Neural cell (in vitro differentiated cells): ENCODE measurements at regions not wholly inside any gene's neighbourhood (a gene's known extent, or its start where the extent isn't known, plus 50 kb on each side); places are given as distances from the start of the nearest gene placed in this dataset.

Experiments
- H2AFZ ChIP-seq: fragments of 200-600, 300-800 bp; sonication (generic), shearing (Covaris generic); 2 replicates; pipeline ENCODE4 v1.6.0; 2014; ENCODE audit warnings: low read depth, mild to moderate bottlenecking, antibody characterized with exemption, low read length, moderate library complexity
- H3F3A ChIP-seq: fragments of 200-600 bp; shearing (Covaris generic); 2 replicates; pipeline ENCODE4 v1.6.1; 2016; ENCODE audit warnings: mild to moderate bottlenecking, moderate library complexity, mixed read lengths, antibody characterized with exemption, low read length; ENCODE audit not compliant: insufficient read depth, poor library complexity, severe bottlenecking
- H3K27ac ChIP-seq: fragments of 200-600, 300-800 bp; sonication (generic), shearing (Covaris generic); 2 replicates; pipeline ENCODE4 v1.5.1; 2014; ENCODE audit warnings: mild to moderate bottlenecking, low read length, moderate library complexity
- H3K27me3 ChIP-seq: fragments of 300-800, 200-600 bp; sonication (generic), shearing (Covaris generic); 2 replicates; pipeline ENCODE4 v1.6.0; 2014; ENCODE audit warnings: mild to moderate bottlenecking, low read depth, low read length, moderate library complexity; ENCODE audit not compliant: insufficient read depth
- H3K36me3 ChIP-seq: fragments of 300-800, 200-600 bp; sonication (generic), shearing (Covaris generic); 2 replicates; pipeline ENCODE4 v1.5.1; 2014; ENCODE audit warnings: mild to moderate bottlenecking, antibody characterized with exemption, low read length, moderate library complexity; ENCODE audit not compliant: insufficient read depth
- H3K4me2 ChIP-seq: fragments of 300-800, 200-600 bp; sonication (generic), shearing (Covaris generic); 2 replicates; pipeline ENCODE4 v1.6.0; 2014; ENCODE audit warnings: mild to moderate bottlenecking, low read length
- H3K4me3 ChIP-seq: fragments of 300-800, 200-600 bp; sonication (generic), shearing (Covaris generic); 2 replicates; pipeline ENCODE4 v1.5.1; 2014; ENCODE audit warnings: mild to moderate bottlenecking, low read length, moderate library complexity
- H3K79me2 ChIP-seq: fragments of 200-600 bp; shearing (Covaris generic); replicated peaks from 2 replicates; pipeline ENCODE4 v1.6.0; 2014; ENCODE audit warnings: mild to moderate bottlenecking, low read length, moderate library complexity; ENCODE audit not compliant: insufficient read depth
- H3K9ac ChIP-seq: fragments of 300-800, 200-600 bp; sonication (generic), shearing (Covaris generic); 2 replicates; pipeline ENCODE4 v1.6.1; 2016; ENCODE audit warnings: mild to moderate bottlenecking, low read length, mixed read lengths
- H3K9me2 ChIP-seq: fragments of 200-600 bp; shearing (Covaris generic); 2 replicates; pipeline ENCODE4 v1.6.1; 2016; ENCODE audit warnings: mild to moderate bottlenecking, low read length, mixed read lengths; ENCODE audit not compliant: insufficient read depth
- H3K9me3 ChIP-seq: fragments of 200-600, 300-800 bp; sonication (generic), shearing (Covaris generic); 2 replicates; pipeline ENCODE4 v1.6.1; 2016; ENCODE audit warnings: mild to moderate bottlenecking, mixed run types, low read length, moderate library complexity, mixed read lengths
- H4K20me1 ChIP-seq: fragments of 200-600 bp; shearing (Covaris generic); 2 replicates; pipeline ENCODE4 v1.6.1; 2016; ENCODE audit warnings: mild to moderate bottlenecking, mixed run types; ENCODE audit not compliant: insufficient read depth
- CTCF ChIP-seq: fragments of 450-650 bp; IDR thresholded peaks from 2 replicates; pipeline ENCODE4 v1.5.1; 2014; ENCODE audit warnings: antibody characterized with exemption, mild to moderate bottlenecking, moderate library complexity; ENCODE audit not compliant: poor library complexity, severe bottlenecking
- EP300 ChIP-seq: fragments of 450-650 bp; conservative IDR thresholded peaks from 2 replicates; pipeline ENCODE4 v1.6.1; 2014; ENCODE audit warnings: antibody characterized with exemption, mild to moderate bottlenecking, moderate library complexity; ENCODE audit not compliant: poor library complexity, severe bottlenecking
- EZH2 ChIP-seq: fragments of 200-600, 300-800 bp; shearing (Covaris generic), sonication (generic); IDR thresholded peaks from 2 replicates; pipeline ENCODE4 v1.6.1; 2014; ENCODE audit warnings: antibody characterized with exemption, low read length, borderline replicate concordance, mild to moderate bottlenecking; ENCODE audit not compliant: insufficient read depth, poor library complexity, severe bottlenecking
- MXI1 ChIP-seq: fragments of 450-650 bp; conservative IDR thresholded peaks from 2 replicates; pipeline ENCODE4 v1.6.1; 2014; ENCODE audit warnings: antibody characterized with exemption, mild to moderate bottlenecking; ENCODE audit not compliant: poor library complexity, severe bottlenecking
- POLR2AphosphoS5 ChIP-seq: IDR thresholded peaks from 2 replicates; pipeline ENCODE4 v1.6.1; 2012
- RAD21 ChIP-seq: fragments of 450-650 bp; conservative IDR thresholded peaks from 2 replicates; pipeline ENCODE4 v1.6.1; 2014; ENCODE audit warnings: antibody characterized with exemption, mild to moderate bottlenecking, moderate library complexity
- REST ChIP-seq: IDR thresholded peaks from 2 replicates; pipeline ENCODE4 v1.6.1; 2012; ENCODE audit warnings: borderline replicate concordance
- SMC3 ChIP-seq: fragments of 450-650 bp; conservative IDR thresholded peaks from 2 replicates; pipeline ENCODE4 v1.6.1; 2014; ENCODE audit warnings: antibody characterized with exemption, mild to moderate bottlenecking, moderate library complexity; ENCODE audit not compliant: poor library complexity
- TAF1 ChIP-seq: IDR thresholded peaks from 2 replicates; pipeline ENCODE4 v1.6.1; 2012; ENCODE audit warnings: low read depth

GRCh38 chr2:13212115-13212514 is 495.4 kb downstream of the TRIB2 start:
- Histone ChIP-seq H3K36me3 (no peaks in the 10 kb centered on the region), H3K9me3 (peaks cover 4% of the 10 kb centered on the region), H3K27me3 (no peaks in the 10 kb centered on the region), H4K20me1 (no peaks in the 10 kb centered on the region), H3K27ac (no peak overlapping the region), H3F3A (no peaks in the 10 kb centered on the region), H3K4me3 (no peak overlapping the region), H3K9me2 (no peaks in the 10 kb centered on the region), H3K4me2 (no peak overlapping the region), H2AFZ (no peak overlapping the region), H3K9ac (no peak overlapping the region), H3K79me2 (no peaks in the 10 kb centered on the region)
- no peak for TF ChIP-seq REST
- TF ChIP-seq RAD21: no peak
- TF ChIP-seq TAF1: no peak
- TF ChIP-seq EP300: no peak
- no peak for TF ChIP-seq MXI1
- TF ChIP-seq CTCF: no peak
- no peak for TF ChIP-seq POLR2AphosphoS5
- no peak for TF ChIP-seq EZH2

GRCh38 chr2:13218205-13218604 is 501.5 kb downstream of the TRIB2 start:
- Histone ChIP-seq H3F3A (no peaks in the 10 kb centered on the region), H3K27ac (no peak overlapping the region), H2AFZ (no peak overlapping the region), H3K4me3 (no peak overlapping the region), H4K20me1 (no peaks in the 10 kb centered on the region), H3K79me2 (no peaks in the 10 kb centered on the region), H3K9me2 (no peaks in the 10 kb centered on the region), H3K36me3 (no peaks in the 10 kb centered on the region), H3K9ac (no peak overlapping the region), H3K4me2 (no peak overlapping the region), H3K9me3 (peaks cover 4% of the 10 kb centered on the region), H3K27me3 (no peaks in the 10 kb centered on the region)
- TF ChIP-seq SMC3: no peak
- no peak for TF ChIP-seq RAD21
- no peak for TF ChIP-seq POLR2AphosphoS5
- TF ChIP-seq TAF1: no peak
- TF ChIP-seq REST: no peak
- no peak for TF ChIP-seq CTCF
- TF ChIP-seq EP300: no peak
- no peak for TF ChIP-seq MXI1
- no peak for TF ChIP-seq EZH2
